ENCODE measurements at regions not wholly inside any gene's neighbourhood (a gene's known extent, or its start where the extent isn't known, plus 50 kb on each side); places are given as distances from the start of the nearest gene placed in this dataset.
"Not testable (repeated sequence)": the region's sequence is repeated elsewhere in the genome, so short reads cannot be mapped to it uniquely, and the experiment has no call there.

GRCh38 chr15:61344293-61344692, 115.2 kb upstream of the RORA start:
- no peak for DNase-seq

DNA sequence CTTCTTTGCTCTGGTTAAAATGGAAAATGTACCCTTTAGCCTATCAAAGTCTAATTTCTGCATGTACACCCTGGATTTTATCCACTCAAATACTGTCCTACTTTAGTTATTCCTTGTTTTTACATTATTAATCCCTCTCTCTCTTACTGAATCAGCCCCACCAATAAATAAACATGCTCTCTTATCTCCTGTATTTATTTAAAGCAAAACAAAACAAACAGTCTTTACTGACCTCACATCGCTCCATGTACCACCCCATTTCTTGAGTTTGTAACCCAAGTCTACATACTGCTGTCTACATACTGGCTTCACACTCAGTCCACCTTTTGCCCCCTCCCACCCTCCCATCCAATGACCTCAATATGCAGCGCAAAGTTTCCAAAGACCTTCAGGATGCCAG, 113.3 kb upstream of the RORA start:
- DNase-seq, result no peak

GRCh38 chr15:61339516-61339915, 110.4 kb upstream of the RORA start:
- no peak for DNase-seq

- DNase-seq, result no peak
Observed at GRCh38 chr15:61337541-61337940, 108.4 kb upstream of the RORA start.

DNA sequence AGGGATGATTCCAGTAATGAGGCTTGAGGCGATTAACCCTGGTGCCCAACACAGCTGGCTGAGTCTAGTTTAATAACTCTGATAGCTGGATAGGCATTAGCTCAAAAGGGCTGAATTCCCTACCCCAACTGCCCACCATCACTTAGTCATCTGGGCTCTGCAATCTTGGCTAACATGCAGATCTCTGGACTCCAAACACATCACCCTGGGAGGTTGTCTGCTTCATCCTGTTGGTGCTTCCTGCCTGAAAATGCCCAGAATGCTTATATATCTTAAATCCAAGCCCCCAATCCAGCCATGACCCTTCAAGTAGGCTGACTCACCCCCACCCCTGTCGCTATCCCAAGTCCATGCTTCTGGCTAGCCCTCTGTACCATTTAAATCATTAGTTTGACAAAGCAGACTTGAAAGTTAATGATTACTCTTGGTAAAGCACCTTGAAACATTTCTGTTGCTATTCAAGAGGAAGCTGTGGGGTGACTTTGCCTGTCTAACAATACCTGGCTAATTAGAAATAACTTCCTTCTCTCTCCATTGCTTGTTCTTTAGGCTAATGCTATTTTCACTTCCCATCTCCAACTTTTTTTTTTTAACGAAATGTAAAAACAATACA, 107.0 kb upstream of the RORA start:
- DNase-seq, result no peak

- DNase-seq, result not testable (repeated sequence)
Observed at GRCh38 chr15:61334714-61335113, 105.6 kb upstream of the RORA start.

DNA sequence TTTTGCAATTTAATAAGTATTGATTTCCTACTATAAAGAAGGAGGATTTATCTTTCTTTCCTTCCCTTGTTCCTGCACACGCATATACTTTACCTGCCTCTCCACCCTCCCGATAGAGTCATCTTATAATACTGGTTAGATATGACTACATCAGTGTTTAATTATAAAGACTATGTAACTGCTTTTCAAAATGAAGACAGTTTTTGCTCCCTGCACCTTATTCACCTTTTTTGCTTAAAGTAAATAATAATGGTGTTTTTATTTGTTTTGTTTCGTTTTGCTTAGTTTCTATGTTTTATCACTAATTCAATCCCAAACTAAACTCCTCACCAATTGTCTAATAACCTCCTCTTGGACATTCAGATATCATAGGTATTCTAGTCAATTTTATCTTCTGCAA, 101.9 kb upstream of the RORA start:
- DNase-seq, result no peak

GRCh38 chr15:61327019-61327631, 98.0 kb upstream of the RORA start:
- no peak for DNase-seq

DNA sequence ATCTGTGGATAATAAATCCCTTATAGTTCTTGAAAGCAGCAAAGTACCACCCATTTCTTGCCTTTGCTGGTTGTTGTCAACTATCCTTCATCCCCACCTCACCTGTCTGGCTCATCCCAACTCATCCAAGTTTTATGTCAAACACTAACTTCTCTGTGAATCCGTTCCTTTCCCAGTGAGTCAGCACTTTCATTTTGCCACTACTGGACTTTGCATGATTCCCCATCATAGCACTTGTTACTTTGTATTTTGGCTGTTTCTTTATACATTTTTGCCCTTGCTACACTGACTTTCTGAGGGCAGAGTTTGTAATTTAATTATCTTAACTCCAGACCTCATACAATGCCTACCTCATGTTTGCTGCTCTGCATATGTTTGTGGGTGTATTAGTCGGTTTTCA, 90.8 kb upstream of the RORA start:
- DNase-seq, result no peak

DNA sequence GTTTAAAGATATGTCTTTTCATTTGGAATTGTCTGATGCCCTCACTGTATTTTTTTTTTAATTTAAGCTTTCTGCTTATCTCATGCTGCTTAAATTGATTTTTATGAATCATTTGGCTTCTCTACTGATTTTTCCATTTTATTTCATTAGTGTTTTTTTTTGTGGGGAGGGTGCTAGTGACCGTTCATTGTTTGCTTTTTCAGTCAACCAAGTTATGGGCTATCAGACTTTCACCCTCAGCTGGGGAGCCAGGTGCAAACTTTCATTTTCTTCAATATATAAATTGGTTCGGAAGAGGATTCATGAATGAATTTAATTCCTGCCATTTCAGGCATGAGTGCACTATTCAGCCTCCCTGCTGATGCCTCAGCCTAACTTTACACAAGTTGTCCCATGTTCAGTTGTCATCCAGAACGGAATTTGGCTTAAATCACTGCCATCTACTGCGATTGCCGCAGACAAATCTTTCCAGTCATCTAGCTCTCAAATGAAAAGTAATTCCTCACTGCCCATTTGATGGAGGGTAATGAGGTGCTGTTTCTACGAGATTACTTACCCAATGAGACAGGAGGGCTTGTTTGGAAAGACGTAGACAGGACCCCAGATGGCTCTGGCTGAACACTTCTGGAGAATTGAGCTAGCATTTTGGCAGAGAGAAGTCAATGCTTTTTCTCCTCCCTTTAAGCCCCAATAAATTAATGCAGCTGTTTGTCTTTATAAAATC, 89.9 kb upstream of the RORA start:
- DNase-seq, result no peak

DNA sequence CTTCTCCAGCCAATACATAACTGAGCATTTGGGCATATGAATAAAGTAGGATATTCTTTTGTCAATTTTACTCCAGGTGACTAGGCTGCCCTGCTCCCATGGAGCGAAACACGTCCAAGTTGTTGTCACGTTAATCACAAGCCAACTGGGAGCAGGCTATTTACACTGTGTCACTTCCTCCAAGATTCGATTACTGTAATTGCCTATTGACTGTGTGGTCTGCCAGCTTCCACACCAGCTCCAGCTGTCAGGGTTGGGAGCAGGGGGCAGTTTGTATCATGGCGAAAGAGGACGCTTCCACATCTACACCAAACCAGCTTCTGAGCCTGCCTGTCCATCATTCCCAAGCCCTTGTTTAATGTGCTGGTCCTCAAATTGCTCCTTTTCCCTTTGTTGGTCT, 89.2 kb upstream of the RORA start:
- no peak for DNase-seq

DNA sequence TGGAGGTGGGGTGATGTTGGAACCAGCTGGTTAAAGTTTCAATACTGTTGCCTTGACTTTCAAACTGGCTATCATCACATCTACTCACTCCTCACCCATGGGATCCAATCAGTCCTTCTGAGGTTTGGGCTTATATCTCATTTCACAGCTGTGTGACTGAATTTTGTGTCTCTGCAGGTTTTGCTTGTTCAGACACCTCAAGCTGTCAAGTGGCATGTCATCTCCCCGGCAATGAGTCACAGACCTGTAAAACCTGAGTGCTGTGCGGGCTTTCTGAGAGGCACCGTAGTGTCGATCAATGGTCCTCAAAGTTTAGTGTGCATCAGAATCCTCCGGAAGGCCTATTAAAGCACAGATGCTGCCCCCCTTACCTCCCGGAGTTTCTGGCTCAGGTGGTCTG, 86.4 kb upstream of the RORA start:
- DNase-seq, result no peak

- no peak for DNase-seq
Observed at GRCh38 chr15:61314427-61314826, 85.3 kb upstream of the RORA start.

GRCh38 chr15:61309617-61310016, 80.5 kb upstream of the RORA start:
- DNase-seq, result no peak

- no peak for DNase-seq
Observed at GRCh38 chr15:61309031-61309511, 80.0 kb upstream of the RORA start.

GRCh38 chr15:61308437-61308836, 79.3 kb upstream of the RORA start:
- DNase-seq, result no peak

GRCh38 chr15:61307474-61307873, 78.4 kb upstream of the RORA start:
- DNase-seq, result no peak

DNA sequence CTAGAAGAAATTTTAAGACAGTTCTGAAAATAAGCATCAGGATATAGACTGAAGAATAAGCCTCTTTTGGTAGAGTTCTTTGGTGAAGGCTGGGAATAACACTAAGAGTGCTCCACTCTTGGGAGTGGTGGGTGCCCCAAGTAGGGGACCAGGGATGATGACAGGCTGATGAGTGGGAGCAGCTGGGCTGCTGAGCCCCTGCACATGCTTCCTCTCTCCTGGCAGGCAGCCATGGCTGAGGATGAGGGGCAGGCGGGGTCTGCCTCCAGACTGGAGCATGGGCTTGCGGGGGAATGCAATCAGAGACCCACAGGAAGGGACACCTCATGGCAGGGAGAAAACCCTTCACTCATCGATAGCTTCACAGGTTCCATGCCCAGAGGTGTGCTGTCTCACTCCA, 72.6 kb upstream of the RORA start:
- DNase-seq, result no peak

DNA sequence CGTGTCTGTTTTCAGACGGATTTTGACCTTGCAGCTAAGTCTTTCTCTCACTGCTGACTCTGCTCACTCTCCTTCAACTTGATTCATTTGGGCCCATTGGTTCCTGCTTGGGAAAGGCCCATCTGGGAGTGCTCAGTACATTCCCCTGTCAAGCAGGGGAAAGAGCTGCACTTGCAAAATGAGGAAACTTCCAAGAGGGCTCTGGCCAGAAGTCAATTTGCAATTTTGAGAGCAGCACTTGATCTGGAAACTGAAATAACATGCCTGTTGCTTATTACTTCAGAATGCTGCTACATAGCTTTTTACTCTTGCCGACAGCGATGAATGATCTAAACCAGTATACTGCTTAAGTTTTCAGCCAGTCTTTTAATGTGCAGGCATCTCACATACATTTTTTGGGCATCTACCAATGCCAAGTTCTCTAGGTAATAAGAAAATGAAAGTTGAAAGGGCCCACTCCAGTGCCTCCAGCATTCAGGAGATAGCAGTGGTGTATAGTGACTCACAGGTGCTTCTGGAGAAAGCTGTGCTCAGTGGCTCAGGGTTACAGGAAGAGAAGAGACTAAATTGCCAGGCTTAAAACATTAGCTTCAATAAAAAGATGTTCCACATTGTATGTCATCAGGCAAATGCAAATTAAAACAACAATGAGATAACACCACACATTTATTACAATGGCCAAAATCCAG, 70.1 kb upstream of the RORA start:
- DNase-seq, result no peak

DNA sequence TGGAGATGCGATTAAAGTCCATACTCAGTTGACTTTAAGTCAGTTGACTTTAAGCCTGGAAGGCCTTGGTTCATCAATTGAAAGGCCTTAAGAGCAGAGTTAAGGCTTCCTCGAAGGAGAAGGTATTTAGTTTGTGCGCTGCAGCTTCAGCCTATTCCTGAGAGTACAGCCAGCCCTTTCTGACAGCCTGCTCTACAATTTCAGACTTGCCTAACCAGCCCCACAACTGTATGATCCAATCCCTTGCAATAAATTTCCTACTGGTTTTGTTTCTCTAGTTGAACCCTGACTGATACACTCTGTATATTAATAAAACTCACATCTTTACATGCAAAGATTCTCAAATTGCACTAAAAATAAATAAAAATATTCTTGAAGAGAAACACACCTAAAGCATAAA, 66.1 kb upstream of the RORA start:
- no peak for DNase-seq

DNA sequence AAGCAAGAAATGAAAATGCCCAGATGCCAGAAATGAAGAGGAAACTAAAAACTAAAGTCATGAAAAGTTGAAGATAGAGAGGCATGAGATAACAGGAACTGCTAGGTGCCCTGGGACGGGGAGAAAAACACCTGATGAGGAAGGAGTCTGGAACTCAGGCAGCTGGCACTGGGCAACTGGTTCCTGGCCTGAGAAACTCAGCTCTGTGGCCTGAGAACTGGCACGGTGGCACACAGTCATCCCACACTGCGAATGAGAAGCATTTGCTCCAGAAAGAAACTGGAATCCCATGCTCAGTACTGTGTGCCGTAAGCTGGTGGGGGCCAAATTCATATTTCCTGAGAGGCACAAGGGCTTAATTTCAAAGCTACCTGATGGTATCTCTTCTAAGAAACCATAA, 53.6 kb upstream of the RORA start:
- no peak for DNase-seq

DNA sequence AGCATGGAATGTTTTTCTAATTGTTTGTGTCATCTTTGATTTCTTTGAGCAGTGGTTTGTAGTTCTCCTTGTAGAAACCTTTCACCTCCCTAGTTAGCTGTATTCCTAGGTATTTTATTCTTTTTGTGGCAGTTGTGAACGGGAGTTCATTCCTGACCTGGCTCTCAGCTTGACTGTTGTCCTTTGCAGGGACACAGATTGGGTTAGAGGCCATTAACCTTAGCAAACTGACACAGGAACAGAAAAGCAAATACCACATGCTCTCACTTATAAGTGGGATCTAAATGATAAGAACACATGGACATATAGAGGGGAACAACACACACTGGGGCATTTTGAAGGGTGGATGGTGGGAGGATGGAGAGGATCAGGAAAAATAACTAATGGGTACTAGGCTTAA, 52.2 kb upstream of the RORA start:
- no peak for DNase-seq
